ENCODE measurements at regions not wholly inside any gene's neighbourhood (a gene's known extent, or its start where the extent isn't known, plus 50 kb on each side); places are given as distances from the start of the nearest gene placed in this dataset.

DNA sequence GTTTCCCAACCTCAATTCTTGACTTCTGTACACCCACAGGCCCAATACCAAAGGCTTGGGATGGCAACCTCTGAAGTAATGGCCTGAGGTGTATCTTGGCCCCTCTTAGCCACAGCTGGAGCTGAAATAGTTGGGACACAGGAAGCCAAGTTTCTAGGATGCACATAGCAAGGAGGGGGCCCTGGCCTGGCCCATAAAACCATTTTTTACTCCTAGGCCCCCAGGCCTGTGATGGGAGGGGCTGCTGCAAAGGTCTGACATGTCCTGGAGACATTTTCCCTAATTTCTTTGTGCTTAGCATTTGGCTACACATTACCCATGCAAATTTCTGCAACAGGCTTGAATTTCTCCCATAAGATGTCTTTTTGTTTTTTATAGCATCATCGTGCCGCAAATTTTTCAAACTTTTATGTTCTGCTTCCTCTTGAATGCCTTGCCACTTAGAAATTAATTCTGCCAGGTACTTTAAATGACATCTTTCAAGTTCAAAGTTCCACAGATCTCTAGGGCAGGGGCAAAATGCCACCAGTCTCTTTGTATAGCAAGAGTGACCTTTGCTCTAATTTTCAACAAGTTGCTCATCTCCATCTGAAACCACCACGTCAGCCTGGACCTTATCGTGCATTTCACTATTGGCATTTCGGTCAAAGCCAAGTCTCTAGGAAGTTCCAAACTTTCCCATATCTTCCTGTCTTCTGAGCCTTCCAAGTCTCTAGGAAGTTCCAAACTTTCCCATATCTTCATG, 490.8 kb downstream of the IPMK start:
- DNase-seq = no peak

DNA sequence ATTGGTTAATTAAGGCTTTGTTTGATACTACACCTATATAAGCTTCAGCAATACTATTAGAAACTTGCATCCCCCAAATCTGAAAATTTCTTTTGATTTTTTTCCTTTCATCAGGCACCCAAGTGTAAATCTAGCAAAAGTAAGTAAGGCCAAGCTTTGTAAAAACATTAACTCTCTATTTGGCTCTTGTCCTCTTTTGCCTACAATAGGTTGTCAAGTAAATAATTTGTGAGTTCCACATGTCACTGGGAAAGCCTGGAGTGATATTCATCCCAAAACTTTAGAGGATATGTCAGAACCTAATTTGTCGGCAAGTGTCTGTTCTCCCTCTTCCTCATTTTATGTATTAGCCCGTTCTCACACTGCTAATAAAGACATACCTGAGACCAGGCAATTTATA, 492.4 kb downstream of the IPMK start:
- no peak for DNase-seq

DNA sequence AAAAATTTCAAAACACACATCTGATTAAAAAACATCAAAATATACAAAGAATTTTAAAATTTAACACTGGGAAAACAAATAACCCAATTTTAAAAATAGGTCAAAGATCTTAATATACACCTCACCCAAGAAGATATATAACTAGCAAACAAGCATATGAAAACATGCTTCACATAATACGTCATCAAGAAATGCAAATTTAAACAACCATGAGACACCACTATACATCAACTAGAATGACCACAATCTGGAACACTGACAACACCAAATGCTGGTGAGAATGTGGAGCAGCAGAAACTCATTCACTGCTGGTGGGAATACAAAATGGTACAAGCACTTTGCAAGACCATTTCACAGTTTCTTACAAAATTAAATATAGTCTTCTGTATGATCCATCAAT, 498.4 kb downstream of the IPMK start:
- DNase-seq = no peak

- no peak for DNase-seq
Measured at GRCh38 chr10:57759777-57760176, 507.9 kb downstream of the IPMK start.

- no peak for DNase-seq
Measured at GRCh38 chr10:57754803-57755202, 512.9 kb downstream of the IPMK start.

- DNase-seq = no peak
Measured at GRCh38 chr10:57743711-57744110, 524.0 kb downstream of the IPMK start.

DNA sequence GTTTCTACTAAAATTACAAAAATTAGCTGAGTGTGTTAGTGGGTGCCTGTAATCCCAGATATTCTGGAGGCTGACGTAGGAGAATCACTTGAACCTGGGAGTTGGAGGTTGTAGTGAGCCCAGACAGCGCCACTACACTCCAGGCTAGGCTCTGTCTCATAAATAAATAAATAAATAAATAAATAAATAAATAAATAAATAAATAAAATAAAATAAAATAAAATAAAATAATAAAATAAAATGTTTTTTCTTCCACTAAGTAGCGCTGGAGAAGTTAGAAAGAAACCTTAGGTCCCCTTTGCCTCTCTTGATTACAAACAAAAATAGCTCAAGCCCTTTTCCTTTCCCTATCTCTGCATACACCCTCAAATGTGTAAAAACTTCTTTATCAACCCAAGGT, 525.9 kb downstream of the IPMK start:
- DNase-seq = no peak

DNA sequence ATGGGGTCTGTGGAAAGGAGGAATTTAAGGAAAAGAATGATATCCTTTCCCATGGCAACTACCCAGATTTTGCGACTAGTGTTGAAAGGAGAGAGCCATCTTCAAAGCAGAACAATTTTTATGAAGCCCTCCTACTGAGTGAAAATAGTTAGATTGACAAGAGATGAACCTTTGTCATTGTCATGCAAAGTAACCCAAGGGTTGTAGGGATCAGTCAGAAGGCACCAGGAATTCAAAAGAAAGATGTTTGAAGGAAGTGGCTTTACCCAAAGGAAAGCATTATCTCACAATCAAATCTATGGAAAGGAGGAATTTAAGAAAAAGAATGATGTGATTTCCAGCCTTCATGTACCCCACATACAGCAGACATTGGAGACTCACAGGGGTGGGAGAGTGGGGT, 544.4 kb downstream of the IPMK start:
- no peak for DNase-seq

GRCh38 chr10:57716884-57717283, 550.8 kb downstream of the IPMK start:
- no peak for DNase-seq

DNA sequence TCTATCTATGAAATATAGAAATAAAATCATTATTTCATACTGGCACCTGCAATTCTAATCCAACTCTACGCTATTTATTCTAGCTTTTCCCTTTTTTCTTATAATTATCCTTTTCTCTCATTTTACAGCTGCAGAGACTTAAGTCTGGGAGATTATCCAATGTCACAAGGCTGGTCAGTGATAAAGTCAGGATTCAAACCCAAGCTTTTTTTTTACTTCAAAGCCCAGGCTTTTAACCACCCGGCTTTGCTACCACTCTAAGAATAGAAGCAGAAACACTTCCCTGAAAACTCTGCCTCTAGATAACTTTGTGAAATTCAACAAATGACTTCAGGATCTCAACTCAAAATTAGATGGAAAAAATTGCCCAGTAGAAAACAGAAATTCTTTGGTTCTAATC, 552.5 kb downstream of the IPMK start:
- DNase-seq = no peak

DNA sequence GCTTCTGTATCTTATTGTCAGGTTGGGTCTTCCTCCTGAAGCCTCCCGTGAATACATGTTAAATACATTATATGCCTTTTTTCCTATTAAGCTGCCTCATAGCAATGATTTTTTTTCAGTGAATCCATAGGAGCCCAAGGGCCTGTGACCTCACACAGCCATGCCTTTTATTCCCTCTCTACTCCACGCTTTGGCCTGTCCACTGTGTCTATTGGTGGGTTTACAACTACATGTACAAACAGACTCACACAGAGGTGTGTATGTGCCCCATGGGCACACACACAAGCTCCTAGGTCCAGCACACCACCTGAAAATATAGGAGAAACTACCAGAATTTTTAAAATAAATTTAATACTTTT, 560.4 kb downstream of the IPMK start:
- no peak for DNase-seq

DNA sequence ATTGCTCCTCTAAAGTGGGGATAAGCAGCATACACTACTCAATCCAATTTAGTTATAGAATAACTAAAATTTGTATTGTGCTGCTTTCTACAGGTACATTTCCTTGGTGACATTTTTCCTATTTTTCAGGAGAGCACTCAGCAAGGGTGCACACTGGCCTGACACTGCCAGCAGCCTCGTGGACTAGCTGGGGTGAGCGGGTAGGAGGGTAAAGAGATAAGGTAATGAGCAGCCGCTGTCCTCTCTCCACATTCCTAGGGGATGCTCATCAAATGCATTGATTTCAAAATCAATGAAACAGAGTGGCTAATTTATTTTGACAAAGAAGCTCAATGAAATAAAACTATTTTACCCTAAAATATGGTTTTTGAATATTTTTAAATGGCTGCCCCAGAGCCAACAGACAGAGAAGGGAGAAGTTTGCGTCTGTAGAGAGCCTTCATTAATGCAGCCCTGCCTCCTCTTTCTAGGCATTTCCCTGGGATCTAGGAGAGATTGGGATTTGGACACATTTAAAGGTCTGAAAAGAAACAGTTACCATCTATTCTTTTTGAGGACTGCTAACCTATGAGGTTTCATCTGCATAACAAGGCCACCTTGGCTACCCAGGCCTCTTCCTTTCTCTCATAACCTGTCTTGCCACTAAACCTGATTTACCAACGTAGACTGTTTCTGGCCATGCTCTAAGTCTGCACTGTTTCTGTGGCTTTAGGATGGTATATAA, 561.0 kb downstream of the IPMK start:
- DNase-seq = no peak

DNA sequence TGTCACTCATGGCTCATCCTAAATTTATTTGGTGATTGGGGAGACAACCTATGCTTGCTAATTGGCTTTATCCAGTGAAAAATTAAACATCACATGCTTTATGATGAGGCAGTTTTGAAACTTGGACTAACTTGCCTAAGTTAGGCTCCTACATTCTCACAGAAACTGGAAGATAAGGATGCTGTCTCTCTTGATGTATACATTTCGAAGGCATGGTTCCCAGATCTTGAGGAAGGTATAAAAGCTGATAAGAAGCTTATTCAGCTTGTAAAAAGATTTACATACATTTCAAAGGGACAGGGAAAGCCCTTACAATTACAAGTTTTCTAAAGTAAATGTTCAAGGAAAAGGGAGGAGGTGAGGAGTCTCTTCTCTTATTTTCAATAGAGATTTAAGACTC, 561.7 kb downstream of the IPMK start:
- no peak for DNase-seq

DNA sequence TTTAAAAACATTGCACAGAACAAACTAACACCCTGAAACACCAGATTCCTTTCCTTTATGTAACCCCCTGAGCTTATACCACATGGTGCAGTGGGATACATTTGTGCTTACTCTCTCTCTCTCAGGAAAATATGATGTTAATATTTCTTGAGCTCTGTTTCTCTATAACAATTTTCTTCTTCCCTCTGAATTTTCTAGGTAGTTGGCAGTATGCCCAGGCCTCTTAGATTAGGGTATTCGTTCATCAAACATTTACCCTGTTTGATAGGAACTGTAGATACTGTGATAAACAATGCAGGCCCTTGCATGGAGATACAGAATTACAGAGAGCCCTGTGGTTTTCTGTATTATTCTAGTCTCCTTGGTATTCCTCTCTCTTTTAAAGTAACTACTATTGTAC, 567.8 kb downstream of the IPMK start:
- no peak for DNase-seq

DNA sequence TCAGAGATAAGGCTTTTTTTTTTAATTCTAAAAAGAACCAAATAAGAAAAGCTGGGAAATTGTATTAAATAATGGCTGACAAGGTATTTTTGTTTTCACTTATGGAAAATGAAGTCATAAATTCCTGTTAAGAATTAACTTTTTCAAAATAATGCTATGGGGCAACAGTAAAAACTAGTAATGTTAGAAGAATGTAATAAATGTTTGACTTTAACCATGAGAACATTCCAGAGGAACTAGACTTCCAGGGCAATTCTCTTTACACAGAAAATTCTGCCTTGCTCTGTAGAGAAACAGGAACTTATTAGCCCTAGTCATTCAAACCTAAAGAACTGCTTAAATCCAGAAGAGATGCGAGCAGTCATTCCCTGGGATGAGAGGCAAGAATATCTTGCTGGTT, 571.1 kb downstream of the IPMK start:
- no peak for DNase-seq

GRCh38 chr10:57694956-57695608, 572.6 kb downstream of the IPMK start:
- no peak for DNase-seq

GRCh38 chr10:57692255-57692980, 575.3 kb downstream of the IPMK start:
- DNase-seq = no peak

DNA sequence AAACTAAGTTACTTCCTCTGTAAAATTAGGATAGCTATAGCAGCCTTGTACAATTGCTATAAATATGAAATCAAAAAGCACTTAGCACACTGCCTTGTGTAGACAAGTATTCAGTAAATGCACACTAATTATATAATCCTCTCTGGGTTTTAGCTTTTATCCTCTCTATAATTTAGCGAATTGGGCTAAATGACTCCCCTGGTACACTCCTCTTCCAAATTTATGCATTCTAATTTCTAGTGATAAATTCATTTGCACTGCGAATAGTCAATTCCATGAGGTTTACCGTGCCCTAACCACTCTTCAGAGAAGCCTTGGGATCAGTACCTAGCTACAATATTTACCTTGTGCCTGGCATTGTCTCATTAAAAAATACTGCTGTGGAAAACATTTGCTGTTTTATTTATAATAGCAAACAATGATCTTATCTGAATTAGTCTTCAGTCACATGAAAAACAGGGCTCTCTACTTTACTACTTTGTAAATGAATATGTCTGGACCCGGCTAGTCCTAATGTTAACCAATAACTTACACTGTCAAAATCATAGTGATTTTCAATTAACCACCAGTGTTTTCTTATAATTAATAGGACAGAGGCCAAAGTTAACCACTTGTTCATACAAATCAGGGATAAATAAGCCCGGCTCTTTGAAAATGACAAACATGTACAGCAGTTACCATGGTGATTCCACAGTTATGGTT, 577.9 kb downstream of the IPMK start:
- no peak for DNase-seq

DNA sequence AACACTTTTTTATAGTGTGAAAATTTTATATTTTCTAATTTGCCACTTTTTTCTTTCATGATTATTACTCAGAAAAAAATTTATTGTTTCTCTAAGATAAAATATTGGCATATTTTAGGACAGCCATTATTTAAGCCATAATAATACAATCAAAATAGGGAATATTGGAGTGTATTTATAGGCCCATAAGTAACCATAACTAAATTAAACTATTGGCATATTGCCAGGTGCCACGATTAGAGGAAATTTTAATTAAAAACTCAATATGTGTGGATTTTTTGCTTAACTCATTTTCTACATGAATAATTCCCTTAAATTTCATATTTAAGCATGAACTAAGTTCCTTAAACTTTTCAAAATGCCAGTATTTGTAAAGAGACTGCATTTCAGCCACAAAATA, 587.8 kb downstream of the IPMK start:
- no peak for DNase-seq

- no peak for DNase-seq
Measured at GRCh38 chr10:57675125-57675524, 592.6 kb downstream of the IPMK start.

GRCh38 chr10:57673446-57673960, 594.2 kb downstream of the IPMK start:
- no peak for DNase-seq

DNA sequence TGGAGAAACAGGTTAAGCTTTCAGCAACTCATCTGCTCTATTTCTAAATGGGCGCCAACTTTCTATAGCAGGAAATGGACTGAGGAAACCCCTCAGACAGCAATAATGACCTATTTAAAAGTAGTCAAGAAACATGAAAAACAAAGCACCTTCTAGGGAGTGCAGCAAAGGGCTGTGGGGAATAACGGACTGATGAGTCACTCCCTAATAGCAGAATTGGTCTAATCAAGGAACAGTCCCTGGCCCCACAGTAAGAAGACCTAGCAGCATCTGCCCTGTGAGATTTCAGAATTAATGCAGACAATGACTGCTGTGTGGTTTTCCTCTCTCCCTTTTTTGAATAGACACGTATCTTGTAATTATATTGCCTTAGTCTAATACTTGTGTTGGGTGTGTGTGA, 602.9 kb downstream of the IPMK start:
- no peak for DNase-seq

DNA sequence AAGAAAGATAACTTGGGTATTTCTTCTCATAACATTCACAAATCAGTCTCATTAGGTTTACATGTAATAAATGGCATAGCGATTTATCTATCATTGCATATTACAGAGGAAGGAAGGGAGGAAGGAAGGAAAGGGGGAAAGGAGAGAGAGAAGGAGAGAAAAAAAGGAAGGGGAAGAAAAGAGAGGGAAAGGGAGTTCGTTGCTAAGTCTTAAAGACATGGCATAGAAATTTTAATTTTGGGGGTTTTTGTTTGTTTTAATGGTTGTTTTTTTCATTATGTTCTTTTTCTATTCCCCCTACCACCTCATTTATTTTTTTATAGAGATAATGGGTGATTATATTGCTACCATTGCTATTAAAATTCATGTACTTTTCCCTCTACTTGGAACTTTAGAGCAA, 604.3 kb downstream of the IPMK start:
- DNase-seq = no peak
